GM12878 (cell line): ENCODE measurements at regions not wholly inside any gene's neighbourhood (a gene's known extent, or its start where the extent isn't known, plus 50 kb on each side); places are given as distances from the start of the nearest gene placed in this dataset.

Experiments used
- ATAC-seq: fragments of 200-7000 bp; cut with Tn5 transposase; 3 replicates; pipeline ENCODE4 v1.9.1; 2020; ENCODE audit warnings: mild to moderate bottlenecking, moderate library complexity
- BruUV-seq: library from RNA; stranded (reverse); fragments of 400-500 nt; replicated peaks from 2 replicates; lab custom pipeline; 2021; lab: Mats Ljungman, UMichigan
- CTCF ChIA-PET: fragments of 300-600 bp; sonication (Branson Sonifier 250); formaldehyde crosslinking; extraction: SDS; loops from one replicate; lab custom pipeline; 2021; ENCODE audit warnings: inconsistent platforms; lab: Yijun Ruan, JAX
- POLR2A ChIA-PET: fragments of 350-600 bp; formaldehyde crosslinking; extraction: SDS; loops from one replicate; lab custom pipeline; 2021; ENCODE audit warnings: inconsistent platforms; lab: Charles Lee
- RAD21 ChIA-PET: fragments of 300-600 bp; sonication (Branson Sonifier 250); formaldehyde crosslinking; loops from one replicate; lab custom pipeline; 2023; ENCODE audit warnings: antibody characterized with exemption; ENCODE audit not compliant: unreplicated experiment; lab: Charles Lee
- SMC1A ChIA-PET: fragments of 300-600 bp; sonication (Branson Sonifier 250); formaldehyde crosslinking; loops from one replicate; lab custom pipeline; 2023; ENCODE audit not compliant: unreplicated experiment, uncharacterized antibody; lab: Charles Lee
- DNase-seq: peaks from one replicate; pipeline ENCODE4 v3.0.0-alpha.2; 2011; ENCODE audit warnings: low read depth, low spot score
- FAIRE-seq: peaks from 3 replicates; lab custom pipeline; 2011; peaks lifted over from hg19 to GRCh38; lab: Jason Lieb, UNC
- H2AFZ ChIP-seq: 2 replicates; pipeline ENCODE4 v1.6.0; 2011; ENCODE audit warnings: low read depth, low read length, control low read depth; ENCODE audit not compliant: control insufficient read depth
- H3K27ac ChIP-seq: 2 replicates; pipeline ENCODE4 v1.5.1; 2011; ENCODE audit warnings: control low read depth; ENCODE audit not compliant: control insufficient read depth, insufficient read depth
- H3K27me3 ChIP-seq, 2 experiments: replicated peaks in 1 of 2; 2 replicates each; pipeline versions ENCODE4 v1.6.0 to v1.6.1; 2011; ENCODE audit warnings: low read length in 1 of 2; ENCODE audit not compliant: control insufficient read depth in 2 of 2, insufficient read depth in 2 of 2
- H3K36me3 ChIP-seq, 2 experiments: 2 replicates each; pipeline ENCODE4 v1.5.1; 2011; ENCODE audit warnings: low read length in 1 of 2; ENCODE audit not compliant: control insufficient read depth in 2 of 2, insufficient read depth in 2 of 2
- H3K4me1 ChIP-seq: 2 replicates; pipeline ENCODE4 v1.6.1; 2011; ENCODE audit warnings: mild to moderate bottlenecking, low read length, moderate library complexity, mixed read lengths; ENCODE audit not compliant: control insufficient read depth, insufficient read depth
- H3K4me2 ChIP-seq: 2 replicates; pipeline ENCODE4 v1.6.0; 2011; ENCODE audit warnings: control low read depth; ENCODE audit not compliant: control insufficient read depth, insufficient read depth
- H3K4me3 ChIP-seq: fragments of 200-600 bp; sonication (generic); 2 replicates; pipeline ENCODE4 v1.5.1; 2016
- H3K79me2 ChIP-seq: 2 replicates; pipeline ENCODE4 v1.6.0; 2011; ENCODE audit warnings: low read length; ENCODE audit not compliant: control insufficient read depth, insufficient read depth
- H3K9ac ChIP-seq: 2 replicates; pipeline ENCODE4 v1.8.0; 2011; ENCODE audit warnings: low read length, control low read depth, mixed read lengths; ENCODE audit not compliant: control insufficient read depth, insufficient read depth
- H3K9me3 ChIP-seq: replicated peaks from 3 replicates; pipeline ENCODE4 v1.5.1; 2011; ENCODE audit warnings: mild to moderate bottlenecking, low read length; ENCODE audit not compliant: control insufficient read depth, insufficient read depth
- H4K20me1 ChIP-seq: 2 replicates; pipeline ENCODE4 v1.6.0; 2011; ENCODE audit not compliant: control insufficient read depth, insufficient read depth
- WGBS: methylation state at CpG from one replicate; pipeline ENCODE4 v1.1.6; 2016; ENCODE audit warnings: low lambda C conversion rate; ENCODE audit not compliant: insufficient replicate concordance, insufficient coverage; ENCODE audit errors: missing lambda C conversion rate; 5-methylcytosine and 5-hydroxymethylcytosine counted together
- in situ Hi-C: fragments of 300-500 bp; cut with MboI; formaldehyde crosslinking; loops from 9 replicates; pipeline ENCODE4 v1.14.3; 2018; ENCODE audit warnings: mixed read lengths
- intact Hi-C: fragments of 100-400 bp; cut with micrococcal nuclease; formaldehyde crosslinking; loops from one replicate; pipeline ENCODE4 v1.14.2; 2022; ENCODE audit not compliant: unreplicated experiment
- TF ChIP-seq, protein P1 (sequence below): fragments of 450-650 bp; IDR thresholded peaks from 2 replicates; pipeline ENCODE4 v1.6.1; 2017; ENCODE audit warnings: mild to moderate bottlenecking, moderate library complexity
- TF ChIP-seq, protein P2 (sequence below): fragments of 150-350 bp; IDR thresholded peaks from 2 replicates; pipeline ENCODE4 v1.6.1; 2016; ENCODE audit warnings: low read depth, low read length
- TF ChIP-seq, protein P3 (sequence below): IDR thresholded peaks from 2 replicates; pipeline ENCODE4 v1.6.1; 2012; ENCODE audit warnings: low read depth, low read length, improper control_type of control experiment

DNA sequence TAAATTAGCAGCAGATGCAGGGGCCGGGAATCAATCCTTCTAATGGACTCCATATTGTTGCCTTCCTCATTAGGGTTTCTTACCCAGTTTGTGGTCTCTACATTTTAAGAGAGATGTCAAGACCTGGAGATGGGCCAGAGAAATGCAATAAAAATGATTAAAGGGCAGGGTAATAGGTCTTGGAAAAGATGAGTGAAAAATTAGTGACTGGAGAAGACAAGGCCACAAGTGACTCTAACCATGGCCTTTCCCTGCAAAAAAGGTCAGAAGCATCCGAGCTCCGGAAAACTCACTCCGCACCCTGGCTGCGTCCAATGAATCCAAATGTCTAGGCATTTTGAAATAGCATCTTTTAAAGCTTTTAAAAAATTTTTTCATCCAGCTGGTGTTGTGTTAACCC is 152.8 kb downstream of the ARRDC4 start (continued):
- TF ChIP-seq, protein P1, sequence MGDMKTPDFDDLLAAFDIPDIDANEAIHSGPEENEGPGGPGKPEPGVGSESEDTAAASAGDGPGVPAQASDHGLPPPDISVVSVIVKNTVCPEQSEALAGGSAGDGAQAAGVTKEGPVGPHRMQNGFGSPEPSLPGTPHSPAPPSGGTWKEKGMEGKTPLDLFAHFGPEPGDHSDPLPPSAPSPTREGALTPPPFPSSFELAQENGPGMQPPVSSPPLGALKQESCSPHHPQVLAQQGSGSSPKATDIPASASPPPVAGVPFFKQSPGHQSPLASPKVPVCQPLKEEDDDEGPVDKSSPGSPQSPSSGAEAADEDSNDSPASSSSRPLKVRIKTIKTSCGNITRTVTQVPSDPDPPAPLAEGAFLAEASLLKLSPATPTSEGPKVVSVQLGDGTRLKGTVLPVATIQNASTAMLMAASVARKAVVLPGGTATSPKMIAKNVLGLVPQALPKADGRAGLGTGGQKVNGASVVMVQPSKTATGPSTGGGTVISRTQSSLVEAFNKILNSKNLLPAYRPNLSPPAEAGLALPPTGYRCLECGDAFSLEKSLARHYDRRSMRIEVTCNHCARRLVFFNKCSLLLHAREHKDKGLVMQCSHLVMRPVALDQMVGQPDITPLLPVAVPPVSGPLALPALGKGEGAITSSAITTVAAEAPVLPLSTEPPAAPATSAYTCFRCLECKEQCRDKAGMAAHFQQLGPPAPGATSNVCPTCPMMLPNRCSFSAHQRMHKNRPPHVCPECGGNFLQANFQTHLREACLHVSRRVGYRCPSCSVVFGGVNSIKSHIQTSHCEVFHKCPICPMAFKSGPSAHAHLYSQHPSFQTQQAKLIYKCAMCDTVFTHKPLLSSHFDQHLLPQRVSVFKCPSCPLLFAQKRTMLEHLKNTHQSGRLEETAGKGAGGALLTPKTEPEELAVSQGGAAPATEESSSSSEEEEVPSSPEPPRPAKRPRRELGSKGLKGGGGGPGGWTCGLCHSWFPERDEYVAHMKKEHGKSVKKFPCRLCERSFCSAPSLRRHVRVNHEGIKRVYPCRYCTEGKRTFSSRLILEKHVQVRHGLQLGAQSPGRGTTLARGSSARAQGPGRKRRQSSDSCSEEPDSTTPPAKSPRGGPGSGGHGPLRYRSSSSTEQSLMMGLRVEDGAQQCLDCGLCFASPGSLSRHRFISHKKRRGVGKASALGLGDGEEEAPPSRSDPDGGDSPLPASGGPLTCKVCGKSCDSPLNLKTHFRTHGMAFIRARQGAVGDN = no peak
- TF ChIP-seq, protein P2, sequence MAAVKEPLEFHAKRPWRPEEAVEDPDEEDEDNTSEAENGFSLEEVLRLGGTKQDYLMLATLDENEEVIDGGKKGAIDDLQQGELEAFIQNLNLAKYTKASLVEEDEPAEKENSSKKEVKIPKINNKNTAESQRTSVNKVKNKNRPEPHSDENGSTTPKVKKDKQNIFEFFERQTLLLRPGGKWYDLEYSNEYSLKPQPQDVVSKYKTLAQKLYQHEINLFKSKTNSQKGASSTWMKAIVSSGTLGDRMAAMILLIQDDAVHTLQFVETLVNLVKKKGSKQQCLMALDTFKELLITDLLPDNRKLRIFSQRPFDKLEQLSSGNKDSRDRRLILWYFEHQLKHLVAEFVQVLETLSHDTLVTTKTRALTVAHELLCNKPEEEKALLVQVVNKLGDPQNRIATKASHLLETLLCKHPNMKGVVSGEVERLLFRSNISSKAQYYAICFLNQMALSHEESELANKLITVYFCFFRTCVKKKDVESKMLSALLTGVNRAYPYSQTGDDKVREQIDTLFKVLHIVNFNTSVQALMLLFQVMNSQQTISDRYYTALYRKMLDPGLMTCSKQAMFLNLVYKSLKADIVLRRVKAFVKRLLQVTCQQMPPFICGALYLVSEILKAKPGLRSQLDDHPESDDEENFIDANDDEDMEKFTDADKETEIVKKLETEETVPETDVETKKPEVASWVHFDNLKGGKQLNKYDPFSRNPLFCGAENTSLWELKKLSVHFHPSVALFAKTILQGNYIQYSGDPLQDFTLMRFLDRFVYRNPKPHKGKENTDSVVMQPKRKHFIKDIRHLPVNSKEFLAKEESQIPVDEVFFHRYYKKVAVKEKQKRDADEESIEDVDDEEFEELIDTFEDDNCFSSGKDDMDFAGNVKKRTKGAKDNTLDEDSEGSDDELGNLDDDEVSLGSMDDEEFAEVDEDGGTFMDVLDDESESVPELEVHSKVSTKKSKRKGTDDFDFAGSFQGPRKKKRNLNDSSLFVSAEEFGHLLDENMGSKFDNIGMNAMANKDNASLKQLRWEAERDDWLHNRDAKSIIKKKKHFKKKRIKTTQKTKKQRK = no peak

DNA sequence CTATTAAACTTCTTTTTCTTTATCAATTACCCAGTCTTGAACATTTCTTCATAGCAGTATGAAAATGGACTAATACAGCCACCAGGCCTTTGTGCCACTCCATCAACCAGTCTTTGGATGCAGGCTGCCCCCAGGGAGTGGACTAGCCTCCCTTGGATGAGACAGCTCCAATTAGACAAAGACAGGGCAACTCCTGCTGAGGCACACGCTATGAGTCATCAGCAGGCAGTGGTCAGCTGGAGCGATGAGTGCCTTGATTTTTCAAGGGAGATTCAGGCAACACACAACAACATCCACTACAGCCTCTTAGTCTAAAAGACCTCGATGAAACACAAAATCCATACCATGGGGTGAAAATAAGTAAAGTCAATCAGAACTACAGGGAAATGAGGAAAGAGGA is 160.1 kb downstream of the ARRDC4 start:
- TF ChIP-seq, protein P3, sequence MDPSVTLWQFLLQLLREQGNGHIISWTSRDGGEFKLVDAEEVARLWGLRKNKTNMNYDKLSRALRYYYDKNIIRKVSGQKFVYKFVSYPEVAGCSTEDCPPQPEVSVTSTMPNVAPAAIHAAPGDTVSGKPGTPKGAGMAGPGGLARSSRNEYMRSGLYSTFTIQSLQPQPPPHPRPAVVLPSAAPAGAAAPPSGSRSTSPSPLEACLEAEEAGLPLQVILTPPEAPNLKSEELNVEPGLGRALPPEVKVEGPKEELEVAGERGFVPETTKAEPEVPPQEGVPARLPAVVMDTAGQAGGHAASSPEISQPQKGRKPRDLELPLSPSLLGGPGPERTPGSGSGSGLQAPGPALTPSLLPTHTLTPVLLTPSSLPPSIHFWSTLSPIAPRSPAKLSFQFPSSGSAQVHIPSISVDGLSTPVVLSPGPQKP = no peak
- FAIRE-seq = no peak
- in situ Hi-C loops (no loop called here), intact Hi-C loops (no loop called here)
- Histone ChIP-seq H3K36me3 (no peaks in the 10 kb centered on the region), H4K20me1 (no peaks in the 10 kb centered on the region), H3K4me2 (no peak overlapping the region), H3K79me2 (no peaks in the 10 kb centered on the region), H3K4me3 (no peak overlapping the region), H3K9ac (no peak overlapping the region), H2AFZ (no peak overlapping the region), H3K4me1 (no peaks in the 10 kb centered on the region), H3K9me3 (no peaks in the 10 kb centered on the region), H3K27ac (no peak overlapping the region), H3K27me3 (no peaks in the 10 kb centered on the region)
- no peak for DNase-seq
- ATAC-seq = no peak
- 21% methylated on average over 3 of the region's 3 CpGs for WGBS
- ChIA-PET SMC1A (no interaction called here), CTCF (no interaction called here), POLR2A (no interaction called here), RAD21 (no interaction called here)
- no TSS peak for BruUV-seq
